Gastroesophageal sphincter (tissue), 4 donors: ENCODE measurements at regions not wholly inside any gene's neighbourhood (a gene's known extent, or its start where the extent isn't known, plus 50 kb on each side); places are given as distances from the start of the nearest gene placed in this dataset.

Experiments used
- ATAC-seq: fragments of 150-250 bp; one replicate; pipeline ENCODE4 v1.9.1; 2016; ENCODE audit warnings: mild to moderate bottlenecking, moderate library complexity
- H3K27ac ChIP-seq, 4 donors: fragments of 200-600 bp; sonication (generic) in 3 of 4; 1 replicate in 3 of 4; 2 replicates in 1 of 4; pipeline ENCODE4 v1.5.1; 2016 to 2019
- H3K27me3 ChIP-seq: fragments of 200-600 bp; sonication (generic); one replicate; pipeline ENCODE4 v1.5.1; 2019
- H3K36me3 ChIP-seq, 2 donors: fragments of 200-600 bp; sonication (generic); one replicate each; pipeline ENCODE4 v1.5.1; 2019; ENCODE audit warnings: control low read depth in 1 of 2
- H3K4me1 ChIP-seq, 3 donors: fragments of 200-600 bp; sonication (generic); 1 replicate in 2 of 3; 2 replicates in 1 of 3; pipeline ENCODE4 v1.5.1; 2016 to 2019; ENCODE audit warnings: control low read depth in 2 of 3
- H3K4me3 ChIP-seq, 2 donors: fragments of 200-600 bp; sonication (generic); one replicate each; pipeline ENCODE4 v1.5.1; 2019; ENCODE audit warnings: mild to moderate bottlenecking in 1 of 2, moderate library complexity in 1 of 2
- H3K9me3 ChIP-seq, 3 donors: fragments of 200-600 bp; sonication (generic); one replicate each; pipeline ENCODE4 v1.5.1; 2017 to 2019; ENCODE audit warnings: control low read depth in 2 of 3
- EP300 ChIP-seq: sonication (generic); formaldehyde crosslinking; IDR thresholded peaks from one replicate; pipeline ENCODE4 v1.6.1; 2017; ENCODE audit warnings: antibody characterized with exemption, mild to moderate bottlenecking
- POLR2A ChIP-seq, 2 donors: fragments of 450-650 bp; IDR thresholded peaks; one replicate each; pipeline ENCODE4 v1.6.1; 2017; ENCODE audit warnings: antibody characterized with exemption in 2 of 2, mild to moderate bottlenecking in 2 of 2, moderate library complexity in 1 of 2
- POLR2AphosphoS5 ChIP-seq: sonication (generic); formaldehyde crosslinking; IDR thresholded peaks from one replicate; pipeline ENCODE4 v1.6.1; 2017; ENCODE audit warnings: antibody characterized with exemption
- WGBS, 2 donors: methylation state at CpG; one replicate each; pipeline ENCODE4 v1.1.5; 2018; ENCODE audit warnings: low coverage in 1 of 2; 5-methylcytosine and 5-hydroxymethylcytosine counted together
- TF ChIP-seq, protein P1 (sequence below), 4 experiments: fragments of 200-600 bp in 2 of 4; fragments of 450-650 bp in 2 of 4; sonication (generic) in 1 of 4; IDR thresholded peaks; one replicate each; pipeline ENCODE4 v1.5.1; 2017 to 2019; ENCODE audit warnings: antibody characterized with exemption in 4 of 4, mild to moderate bottlenecking in 2 of 4, moderate library complexity in 2 of 4

DNA sequence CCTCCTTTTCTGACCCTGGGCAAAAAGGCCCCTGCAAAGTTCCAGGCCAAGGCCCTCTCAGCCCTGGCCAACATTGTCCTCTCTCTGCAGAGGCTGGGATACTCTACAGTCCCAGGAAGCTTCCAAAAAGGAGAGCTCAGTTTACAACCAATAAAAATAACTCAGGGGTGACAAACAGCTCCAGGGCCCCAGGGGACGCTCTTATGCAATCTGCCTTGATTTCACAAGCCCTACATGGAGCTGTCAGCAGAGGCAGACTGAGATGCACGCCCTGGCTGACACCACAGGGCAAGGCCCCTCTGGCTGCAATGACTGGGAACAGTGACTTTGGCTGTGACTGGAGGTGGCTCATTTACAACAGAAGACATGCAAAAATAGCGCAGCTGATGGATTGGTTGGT lies 129.0 kb upstream of the MED13L start:
- TF ChIP-seq POLR2A (IDR thresholded peaks at IDR 0.05), result no peak
- TF ChIP-seq EP300, result no peak
- TF ChIP-seq, protein P1, sequence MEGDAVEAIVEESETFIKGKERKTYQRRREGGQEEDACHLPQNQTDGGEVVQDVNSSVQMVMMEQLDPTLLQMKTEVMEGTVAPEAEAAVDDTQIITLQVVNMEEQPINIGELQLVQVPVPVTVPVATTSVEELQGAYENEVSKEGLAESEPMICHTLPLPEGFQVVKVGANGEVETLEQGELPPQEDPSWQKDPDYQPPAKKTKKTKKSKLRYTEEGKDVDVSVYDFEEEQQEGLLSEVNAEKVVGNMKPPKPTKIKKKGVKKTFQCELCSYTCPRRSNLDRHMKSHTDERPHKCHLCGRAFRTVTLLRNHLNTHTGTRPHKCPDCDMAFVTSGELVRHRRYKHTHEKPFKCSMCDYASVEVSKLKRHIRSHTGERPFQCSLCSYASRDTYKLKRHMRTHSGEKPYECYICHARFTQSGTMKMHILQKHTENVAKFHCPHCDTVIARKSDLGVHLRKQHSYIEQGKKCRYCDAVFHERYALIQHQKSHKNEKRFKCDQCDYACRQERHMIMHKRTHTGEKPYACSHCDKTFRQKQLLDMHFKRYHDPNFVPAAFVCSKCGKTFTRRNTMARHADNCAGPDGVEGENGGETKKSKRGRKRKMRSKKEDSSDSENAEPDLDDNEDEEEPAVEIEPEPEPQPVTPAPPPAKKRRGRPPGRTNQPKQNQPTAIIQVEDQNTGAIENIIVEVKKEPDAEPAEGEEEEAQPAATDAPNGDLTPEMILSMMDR (IDR thresholded peaks at IDR 0.05), result no peak
- TF ChIP-seq POLR2AphosphoS5, result peak; percentile 81
- WGBS, 2 donors, result 40 to 50% methylated on average over 1 of the region's 3 CpGs
- H3K27ac ChIP-seq, result no peak overlapping the region
- H3K27me3 ChIP-seq, result no peaks in the 10 kb centered on the region
- H3K4me3 ChIP-seq, result no peak overlapping the region
- peaks cover 0 to 41% (median 0%) of the 10 kb centered on the region in 3 donors for H3K4me1 ChIP-seq
- H3K36me3 ChIP-seq, result no peaks in the 10 kb centered on the region
- H3K9me3 ChIP-seq, result no peaks in the 10 kb centered on the region
- peak; percentile 83 for ATAC-seq

DNA sequence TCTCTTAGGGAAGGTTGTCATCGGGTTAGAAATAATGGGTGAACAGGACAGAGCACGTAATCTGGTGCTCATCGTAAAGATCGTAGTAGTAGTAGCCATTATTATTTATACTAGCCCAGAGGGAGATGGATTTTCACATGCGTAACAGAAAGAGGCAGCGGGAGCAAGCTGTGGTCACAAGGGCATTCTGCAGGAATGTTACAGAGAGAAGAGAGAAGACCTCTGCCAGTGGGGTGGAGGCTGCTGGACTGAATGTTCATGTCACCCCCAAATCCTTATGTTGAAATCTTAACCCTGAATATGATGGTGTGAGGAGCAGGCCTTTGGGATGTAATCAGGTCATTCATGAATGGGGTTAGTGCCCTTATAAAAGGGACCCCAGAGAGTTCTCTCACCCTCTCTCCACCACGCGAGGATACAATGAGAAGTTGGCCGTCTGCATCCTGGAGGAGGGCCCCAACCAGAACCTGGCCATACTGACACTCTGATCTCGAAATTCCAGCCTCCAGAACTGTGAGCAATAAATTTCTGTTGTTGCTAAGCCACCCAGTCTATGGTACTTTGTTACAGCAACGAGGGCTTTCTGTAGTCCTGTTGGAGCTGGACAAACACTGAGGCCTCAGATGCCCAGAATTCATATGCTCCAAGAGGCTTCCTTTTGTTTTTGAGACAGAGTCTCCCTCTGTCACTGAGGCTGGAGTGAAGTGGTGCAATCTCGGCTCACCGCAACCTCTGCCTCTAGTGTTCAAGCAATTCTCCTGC lies 131.2 kb upstream of the MED13L start:
- no peak for TF ChIP-seq POLR2A (IDR thresholded peaks at IDR 0.05)
- TF ChIP-seq, protein P1 (IDR thresholded peaks at IDR 0.05), result no peak
- TF ChIP-seq EP300, result no peak
- no peak for TF ChIP-seq POLR2AphosphoS5
- Histone ChIP-seq H3K27ac (no peak overlapping the region), H3K27me3 (no peaks in the 10 kb centered on the region), H3K36me3 (no peaks in the 10 kb centered on the region), H3K4me3 (no peak overlapping the region), H3K9me3 (no peaks in the 10 kb centered on the region), H3K4me1 (peaks cover 0 to 41% (median 0%) of the 10 kb centered on the region in 3 donors)
- WGBS, 2 donors, result 89 to 96% methylated on average over 10 to 13 of the region's 13 CpGs
- no peak for ATAC-seq

DNA sequence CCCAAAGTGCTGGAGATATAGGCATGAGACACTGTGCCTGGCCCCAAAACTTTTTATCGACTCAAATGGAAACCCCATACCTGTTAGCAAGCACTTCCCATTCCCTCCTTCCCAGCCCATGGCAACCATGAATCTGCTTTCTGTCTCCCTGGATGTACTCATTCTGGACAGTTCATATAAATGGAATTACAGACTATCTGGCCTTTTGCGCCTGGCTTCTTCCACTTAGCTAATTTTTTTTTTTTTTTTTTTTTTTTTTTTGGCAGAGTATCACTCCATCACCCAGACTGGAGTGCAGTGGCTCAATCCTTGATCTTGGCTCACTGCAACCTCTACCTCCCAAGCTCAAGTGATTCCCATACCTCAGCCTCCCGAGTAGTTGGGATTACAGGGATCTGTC lies 134.5 kb upstream of the MED13L start:
- Histone ChIP-seq H3K27me3 (no peaks in the 10 kb centered on the region), H3K4me3 (no peak overlapping the region), H3K9me3 (no peaks in the 10 kb centered on the region), H3K27ac (peak overlapping the region in 1 of 4 donors; percentile 41), H3K4me1 (peaks cover 0 to 28% (median 0%) of the 10 kb centered on the region in 3 donors), H3K36me3 (no peaks in the 10 kb centered on the region)
- TF ChIP-seq, protein P1 (IDR thresholded peaks at IDR 0.05), result no peak
- TF ChIP-seq EP300 (no peak), POLR2AphosphoS5 (peak; percentile 28), POLR2A (IDR thresholded peaks at IDR 0.05) (no peak)
- ATAC-seq, result no peak
- WGBS, 2 donors, result 54 to 69% methylated on average over 2 to 3 of the region's 3 CpGs

DNA sequence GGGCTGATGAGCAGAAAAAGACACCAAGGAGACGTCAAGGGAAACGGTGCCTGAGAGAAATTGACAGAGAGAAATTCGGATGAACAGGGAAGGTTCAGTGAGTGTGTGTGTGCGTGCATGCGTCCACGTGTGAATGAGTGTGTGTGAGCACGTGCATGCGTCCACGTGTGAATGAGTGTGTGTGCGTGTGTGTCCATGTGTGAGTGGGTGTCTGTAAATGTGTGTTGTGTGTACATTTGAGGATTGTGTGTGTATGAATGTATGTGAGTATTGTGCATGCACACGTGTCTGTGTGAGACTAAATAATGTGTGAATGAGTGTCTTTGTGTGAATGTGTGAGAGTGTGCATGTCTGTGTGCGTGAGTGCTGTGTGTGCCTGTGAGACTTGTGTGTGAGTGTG lies 137.4 kb upstream of the MED13L start:
- no peak overlapping the region for H3K27ac ChIP-seq
- no peak for ATAC-seq
- H3K4me3 ChIP-seq, result no peak overlapping the region
- H3K4me1 ChIP-seq, result peaks cover 0 to 16% (median 0%) of the 10 kb centered on the region in 3 donors
- H3K9me3 ChIP-seq, result no peaks in the 10 kb centered on the region
- no peaks in the 10 kb centered on the region for H3K36me3 ChIP-seq
- TF ChIP-seq POLR2A (IDR thresholded peaks at IDR 0.05) (no peak), POLR2AphosphoS5 (no peak), EP300 (no peak)
- WGBS, 2 donors, result 82 to 85% methylated on average over 12 of the region's 12 CpGs
- H3K27me3 ChIP-seq, result no peaks in the 10 kb centered on the region

DNA sequence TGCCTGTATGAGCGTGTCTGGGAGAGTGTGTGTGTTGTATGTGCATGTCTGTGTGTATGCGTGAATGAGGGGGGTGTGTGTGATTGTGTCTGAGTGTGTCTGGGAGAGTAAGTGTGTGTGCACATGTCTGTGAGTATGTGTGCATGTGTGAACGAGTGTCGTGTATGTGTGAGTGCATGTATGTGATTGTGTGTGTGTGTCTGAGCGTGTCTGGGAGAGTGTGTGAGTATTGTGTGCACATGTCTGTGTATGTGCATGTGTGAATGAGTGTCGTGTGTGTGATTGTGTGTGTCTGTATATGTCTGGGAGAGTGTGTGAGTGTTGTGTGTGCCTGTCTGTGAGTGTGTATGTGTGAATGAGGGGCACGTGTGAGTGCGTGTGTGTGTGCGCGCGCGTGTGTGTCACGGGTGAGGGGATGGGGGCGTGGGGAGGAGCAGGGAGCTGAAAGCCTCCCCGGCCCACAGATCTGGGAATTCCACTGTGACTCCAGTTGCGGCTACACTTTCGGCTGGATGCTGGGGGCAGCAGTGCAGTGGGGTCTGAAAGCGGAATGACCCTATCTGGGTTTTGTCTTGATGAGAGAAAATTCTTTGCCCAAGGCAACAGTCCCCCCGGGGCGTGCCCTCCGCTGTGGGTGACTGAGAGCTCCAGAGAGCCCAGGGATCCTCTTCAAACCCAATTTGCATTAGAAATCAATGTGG lies 138.1 kb upstream of the MED13L start:
- Histone ChIP-seq H3K9me3 (no peaks in the 10 kb centered on the region), H3K4me3 (no peak overlapping the region), H3K27me3 (no peaks in the 10 kb centered on the region), H3K27ac (no peak overlapping the region), H3K4me1 (peaks cover 0 to 9% (median 0%) of the 10 kb centered on the region in 3 donors), H3K36me3 (no peaks in the 10 kb centered on the region)
- 89 to 95% methylated on average over 16 to 17 of the region's 21 CpGs for WGBS, 2 donors
- ATAC-seq, result no peak
- TF ChIP-seq, protein P1 (IDR thresholded peaks at IDR 0.05), result no peak
- TF ChIP-seq POLR2A (IDR thresholded peaks at IDR 0.05) (no peak), POLR2AphosphoS5 (no peak), EP300 (no peak)
